A549 (cell line): ENCODE measurements at regions not wholly inside any gene's neighbourhood (a gene's known extent, or its start where the extent isn't known, plus 50 kb on each side); places are given as distances from the start of the nearest gene placed in this dataset.

Source experiments
- ATAC-seq, 2 experiments: fragments of 200-7000 bp in 1 of 2; fragments of >200 bp in 1 of 2; cut with Nextera tagmentation in 1 of 2; cut with Tn5 transposase in 1 of 2; 3 replicates each; pipeline versions ENCODE4 v1.8.0 to v1.9.1; 2018 to 2020; ENCODE audit warnings: mild to moderate bottlenecking in 1 of 2, moderate library complexity in 1 of 2
- CTCF ChIA-PET: fragments of 300-600 bp; sonication (Branson Sonifier 250); formaldehyde crosslinking; extraction: SDS; loops from one replicate; lab custom pipeline; 2021; ENCODE audit warnings: antibody characterized with exemption, inconsistent platforms; lab: Yijun Ruan, JAX
- POLR2A ChIA-PET: fragments of 350-600 bp; formaldehyde crosslinking; extraction: SDS; loops from one replicate; lab custom pipeline; 2021; ENCODE audit warnings: antibody characterized with exemption, inconsistent platforms; lab: Yijun Ruan, JAX
- DNase-seq, 2 experiments: peaks; one replicate each; pipeline versions ENCODE4 v3.0.0 to v3.0.0-alpha.2; 2011 to 2016; ENCODE audit warnings: low read depth in 1 of 2, low spot score in 1 of 2
- FAIRE-seq: peaks from 2 replicates; lab custom pipeline; 2011; peaks lifted over from hg19 to GRCh38; lab: Jason Lieb, UNC
- H3K27ac ChIP-seq, 2 experiments: fragments of >200 bp; sonication (Bioruptor Twin); formaldehyde crosslinking; 3 replicates each; pipeline ENCODE4 v1.5.1; 2016 to 2017
- H3K4me1 ChIP-seq: fragments of >200 bp; sonication (Bioruptor Twin); formaldehyde crosslinking; 3 replicates; pipeline ENCODE4 v1.6.1; 2016
- H3K4me2 ChIP-seq: fragments of >200 bp; sonication (Bioruptor Twin); formaldehyde crosslinking; 3 replicates; pipeline ENCODE4 v1.6.1; 2016
- H3K4me3 ChIP-seq: fragments of >200 bp; sonication (Bioruptor Twin); formaldehyde crosslinking; 3 replicates; pipeline ENCODE4 v1.5.1; 2016
- H3K9me3 ChIP-seq: fragments of >200 bp; sonication (Bioruptor Twin); formaldehyde crosslinking; 3 replicates; pipeline ENCODE4 v1.6.1; 2016
- CBX2 ChIP-seq: fragments of 200-600 bp; sonication (generic); IDR thresholded peaks from 2 replicates; pipeline ENCODE4 v1.6.1; 2016; ENCODE audit warnings: low read depth, mild to moderate bottlenecking, borderline replicate concordance
- CBX8 ChIP-seq: fragments of 200-600 bp; sonication (generic); IDR thresholded peaks from 2 replicates; pipeline ENCODE4 v1.6.1; 2016
- CHD2 ChIP-seq: fragments of 150-350 bp; IDR thresholded peaks from 2 replicates; pipeline ENCODE4 v1.6.1; 2014; ENCODE audit warnings: low read length; ENCODE audit not compliant: partially characterized antibody
- EP300 ChIP-seq, 2 experiments: fragments of >200 bp; sonication (Bioruptor Twin); formaldehyde crosslinking; IDR thresholded peaks; 2 replicates in 1 of 2; 3 replicates in 1 of 2; pipeline ENCODE4 v1.6.1; 2016 to 2017
- FOSB ChIP-seq: fragments of 250-450 bp; sonication (Bioruptor Pico); IDR thresholded peaks from 2 replicates; pipeline ENCODE4 v1.5.0; 2020; ENCODE audit warnings: mild to moderate bottlenecking, moderate library complexity
- FOSL2 ChIP-seq, 2 experiments: fragments of 450-650 bp in 1 of 2; fragments of >200 bp in 1 of 2; sonication (Bioruptor Twin) in 1 of 2; formaldehyde crosslinking; IDR thresholded peaks; 2 replicates each; pipeline versions ENCODE4 v1.5.0 to v1.6.1; 2016 to 2020; ENCODE audit warnings: mild to moderate bottlenecking in 1 of 2, moderate library complexity in 1 of 2
- FOXS1 ChIP-seq: fragments of 250-450 bp; sonication (Bioruptor Pico); IDR thresholded peaks from 2 replicates; pipeline ENCODE4 v1.5.0; 2020; ENCODE audit warnings: mild to moderate bottlenecking, moderate library complexity
- GATA3 ChIP-seq: IDR thresholded peaks from 2 replicates; pipeline ENCODE4 v1.6.1; 2012; ENCODE audit warnings: borderline replicate concordance
- HDAC2 ChIP-seq: fragments of 200-600 bp; sonication (generic); IDR thresholded peaks from 2 replicates; pipeline ENCODE4 v1.6.1; 2016
- HOXA7 ChIP-seq: fragments of 250-450 bp; sonication (Bioruptor Pico); IDR thresholded peaks from 2 replicates; pipeline ENCODE4 v1.5.0; 2020; ENCODE audit warnings: mild to moderate bottlenecking, moderate library complexity
- HOXB13 ChIP-seq: fragments of 250-450 bp; sonication (Bioruptor Pico); IDR thresholded peaks from 2 replicates; pipeline ENCODE4 v1.5.0; 2020; ENCODE audit warnings: low read depth, mild to moderate bottlenecking, moderate library complexity
- KDM1A ChIP-seq: fragments of 200-600 bp; sonication (generic); IDR thresholded peaks from 2 replicates; pipeline ENCODE4 v1.6.1; 2016; ENCODE audit warnings: low read depth, mild to moderate bottlenecking
- KDM5A ChIP-seq: fragments of 200-600 bp; sonication (generic); IDR thresholded peaks from 2 replicates; pipeline ENCODE4 v1.6.1; 2016; ENCODE audit warnings: antibody characterized with exemption, mild to moderate bottlenecking
- MAZ ChIP-seq: fragments of 150-350 bp; IDR thresholded peaks from 2 replicates; pipeline ENCODE4 v1.6.1; 2014; ENCODE audit warnings: antibody characterized with exemption, low read depth, low read length, borderline replicate concordance
- MYC ChIP-seq: IDR thresholded peaks from 2 replicates; pipeline ENCODE4 v1.6.1; 2012; ENCODE audit warnings: mild to moderate bottlenecking, inconsistent platforms, low read length, improper control_type of control experiment, borderline replicate concordance
- NFE2L2 ChIP-seq: fragments of 150-350 bp; conservative IDR thresholded peaks from 2 replicates; pipeline ENCODE4 v1.6.1; 2014; ENCODE audit warnings: low read length
- NPAS2 ChIP-seq: fragments of 250-450 bp; sonication (Bioruptor Pico); IDR thresholded peaks from 2 replicates; pipeline ENCODE4 v1.8.0; 2022; ENCODE audit warnings: mild to moderate bottlenecking, moderate library complexity, borderline replicate concordance
- RAD21 ChIP-seq, 2 experiments: fragments of >200 bp in 1 of 2; sonication (Bioruptor Twin) in 1 of 2; formaldehyde crosslinking in 1 of 2; IDR thresholded peaks in 1 of 2; conservative IDR thresholded peaks in 1 of 2; 2 replicates in 1 of 2; 3 replicates in 1 of 2; pipeline ENCODE4 v1.6.1; 2012 to 2018; ENCODE audit warnings: inconsistent platforms in 1 of 2
- RARB ChIP-seq: fragments of 250-450 bp; sonication (Bioruptor Pico); IDR thresholded peaks from 2 replicates; pipeline ENCODE4 v1.8.0; 2021; ENCODE audit warnings: mild to moderate bottlenecking, moderate library complexity
- RFX5 ChIP-seq: fragments of 450-650 bp; IDR thresholded peaks from 2 replicates; pipeline ENCODE4 v1.7.1; 2014; ENCODE audit warnings: antibody characterized with exemption, mild to moderate bottlenecking, moderate library complexity
- SREBF2 ChIP-seq: fragments of 450-650 bp; IDR thresholded peaks from 2 replicates; pipeline ENCODE4 v1.6.1; 2014; ENCODE audit warnings: mild to moderate bottlenecking, moderate library complexity
- TP53 ChIP-seq: fragments of 250-450 bp; sonication (Bioruptor Pico); IDR thresholded peaks from 2 replicates; pipeline ENCODE4 v1.5.0; 2021; ENCODE audit warnings: mild to moderate bottlenecking, moderate library complexity
- ZFP36 ChIP-seq: fragments of 450-650 bp; IDR thresholded peaks from 2 replicates; pipeline ENCODE4 v1.6.1; 2014; ENCODE audit warnings: borderline replicate concordance; ENCODE audit not compliant: partially characterized antibody
- ZNF302 ChIP-seq: fragments of 250-450 bp; sonication (Bioruptor Pico); IDR thresholded peaks from 2 replicates; pipeline ENCODE4 v1.9.0; 2021; ENCODE audit warnings: inconsistent platforms, mild to moderate bottlenecking, moderate library complexity
- WGBS: methylation state at CpG from one replicate; pipeline ENCODE4 v1.1.6; 2017; ENCODE audit errors: missing lambda C conversion rate; 5-methylcytosine and 5-hydroxymethylcytosine counted together
- TF ChIP-seq, protein P1 (sequence below): fragments of 150-350 bp; IDR thresholded peaks from 2 replicates; pipeline ENCODE4 v1.6.1; 2014; ENCODE audit warnings: low read depth, mild to moderate bottlenecking, low read length
- TF ChIP-seq, protein P2 (sequence below): fragments of >200 bp; sonication (Bioruptor Twin); formaldehyde crosslinking; IDR thresholded peaks from 3 replicates; pipeline ENCODE4 v1.6.1; 2016
- TF ChIP-seq, protein P3 (sequence below): fragments of >200 bp; sonication (Bioruptor Twin); formaldehyde crosslinking; IDR thresholded peaks from 3 replicates; pipeline ENCODE4 v1.5.1; 2016

DNA sequence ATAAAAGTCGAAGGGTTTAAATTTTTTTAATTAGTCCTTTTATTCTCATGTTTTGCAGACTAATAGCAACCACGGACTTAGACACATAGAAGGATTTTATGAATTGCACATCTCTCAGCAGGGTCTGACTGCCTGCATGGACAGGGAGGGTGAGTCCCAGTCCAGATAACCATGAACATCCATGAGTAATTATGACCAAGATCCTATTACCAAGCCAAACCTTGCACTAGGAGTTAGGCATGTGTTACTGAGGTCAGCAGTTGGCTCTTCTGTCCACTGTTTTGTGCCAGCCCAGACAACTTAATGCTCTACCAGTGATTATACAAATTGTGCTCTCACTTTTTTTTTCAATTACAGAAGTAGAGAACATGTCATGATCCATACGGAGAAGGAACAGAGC lies 211.2 kb downstream of the MAFB start (continued):
- TF ChIP-seq NPAS2 (CRISPR knock-in tag), result no peak
- TF ChIP-seq HOXA7 (CRISPR knock-in tag), result no peak

DNA sequence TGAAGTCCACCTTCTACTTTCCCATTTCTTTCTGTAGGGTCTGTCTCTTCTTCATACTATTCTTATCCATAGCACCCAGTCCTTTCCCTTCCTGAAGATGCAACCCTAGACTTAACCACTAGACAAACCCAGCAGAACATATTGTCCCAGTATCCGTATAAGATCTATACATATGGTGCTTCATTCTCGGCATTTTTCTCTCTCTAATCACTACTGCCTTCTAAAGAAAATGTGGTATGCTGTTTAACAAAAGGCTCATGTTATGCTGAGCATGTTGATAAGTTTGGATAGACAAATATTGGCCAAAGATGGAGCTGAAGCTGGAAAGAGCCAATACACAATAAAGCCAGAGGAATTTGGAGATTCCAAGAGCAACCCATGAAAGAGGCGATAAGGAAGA lies 212.6 kb downstream of the MAFB start:
- FAIRE-seq, result peak; percentile 70
- CTCF ChIA-PET, result no interaction called here
- 20% methylated on average over 3 of the region's 3 CpGs for WGBS

DNA sequence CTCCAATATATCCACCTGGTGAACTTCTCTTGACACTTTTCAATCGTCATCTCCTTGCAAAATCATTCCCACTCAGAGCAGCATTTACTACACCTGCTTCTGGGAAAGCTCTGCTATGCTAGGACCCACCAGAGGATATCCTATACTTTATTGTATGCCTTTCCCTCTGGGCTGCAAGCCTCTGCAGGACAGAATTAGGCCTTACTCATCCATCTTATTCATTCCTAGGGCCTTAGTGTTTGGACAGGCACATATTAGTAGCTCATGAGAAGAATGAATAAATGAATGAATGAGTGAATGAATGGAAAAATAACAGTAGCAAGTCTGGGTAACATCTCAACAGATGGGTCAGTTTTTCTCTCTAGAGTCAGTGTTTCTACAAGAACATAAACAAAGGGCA lies 216.1 kb downstream of the MAFB start:
- POLR2A ChIA-PET, result no interaction called here
- ATAC-seq, result no peak

More for the DNA sequence above, 212.6 kb downstream of the MAFB start:
- TF ChIP-seq EP300 (IDR thresholded peaks at IDR 0.05) (no peak), FOXS1 (CRISPR knock-in tag) (no peak), HDAC2 (no peak), MAZ (no peak), SREBF2 (no peak), ZNF302 (CRISPR knock-in tag) (no peak), KDM1A (no peak), NPAS2 (CRISPR knock-in tag) (no peak), HOXA7 (CRISPR knock-in tag) (no peak), RFX5 (no peak), KDM5A (no peak), NFE2L2 (no peak), HOXB13 (CRISPR knock-in tag) (no peak), FOSB (CRISPR knock-in tag) (no peak), RARB (CRISPR knock-in tag) (no peak), CBX2 (no peak)
- TF ChIP-seq, protein P1, sequence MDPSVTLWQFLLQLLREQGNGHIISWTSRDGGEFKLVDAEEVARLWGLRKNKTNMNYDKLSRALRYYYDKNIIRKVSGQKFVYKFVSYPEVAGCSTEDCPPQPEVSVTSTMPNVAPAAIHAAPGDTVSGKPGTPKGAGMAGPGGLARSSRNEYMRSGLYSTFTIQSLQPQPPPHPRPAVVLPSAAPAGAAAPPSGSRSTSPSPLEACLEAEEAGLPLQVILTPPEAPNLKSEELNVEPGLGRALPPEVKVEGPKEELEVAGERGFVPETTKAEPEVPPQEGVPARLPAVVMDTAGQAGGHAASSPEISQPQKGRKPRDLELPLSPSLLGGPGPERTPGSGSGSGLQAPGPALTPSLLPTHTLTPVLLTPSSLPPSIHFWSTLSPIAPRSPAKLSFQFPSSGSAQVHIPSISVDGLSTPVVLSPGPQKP, result no peak
- POLR2A ChIA-PET, result no interaction called here
- no peaks in the 10 kb centered on the region for H3K4me1 ChIP-seq
- ATAC-seq (no peak), DNase-seq (no peak)
- H3K4me3 ChIP-seq, result no peak overlapping the region
- H3K27ac ChIP-seq, result no peak overlapping the region
- no peak overlapping the region for H3K4me2 ChIP-seq
- H3K9me3 ChIP-seq, result no peaks in the 10 kb centered on the region

DNA sequence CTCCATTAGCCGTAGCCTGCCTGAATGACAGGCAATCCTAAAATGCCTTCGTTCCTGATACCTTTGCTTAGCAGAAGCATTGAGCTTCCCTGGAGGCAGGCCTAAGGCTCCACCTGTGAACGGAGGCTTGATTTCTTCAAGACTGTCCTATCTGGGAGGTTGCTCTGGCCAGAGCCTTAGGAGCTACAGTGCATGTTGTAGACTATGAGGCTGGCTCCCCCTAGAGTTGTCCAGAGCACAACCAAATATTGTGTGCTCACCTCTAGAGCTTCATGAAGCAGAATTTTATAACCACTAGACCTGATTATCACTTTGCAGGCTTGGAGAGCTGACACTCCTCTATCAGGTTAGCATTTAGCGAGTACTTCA lies 217.8 kb downstream of the MAFB start:
- ATAC-seq (peak in 1 of 2 experiments; percentile 56; a peak in 1 of 6 replicates), FAIRE-seq (no peak), DNase-seq (peak in 1 of 2 experiments; percentile 18)
- ChIA-PET CTCF (no interaction called here), POLR2A (no interaction called here)
- Histone ChIP-seq H3K4me1 (no peaks in the 10 kb centered on the region), H3K4me2 (no peak overlapping the region), H3K9me3 (no peaks in the 10 kb centered on the region), H3K27ac (no peak overlapping the region), H3K4me3 (no peak overlapping the region)
- TF ChIP-seq HOXA7 (CRISPR knock-in tag), result no peak
- TF ChIP-seq, protein P1, result no peak
- TF ChIP-seq KDM1A, result no peak
- TF ChIP-seq, protein P2, sequence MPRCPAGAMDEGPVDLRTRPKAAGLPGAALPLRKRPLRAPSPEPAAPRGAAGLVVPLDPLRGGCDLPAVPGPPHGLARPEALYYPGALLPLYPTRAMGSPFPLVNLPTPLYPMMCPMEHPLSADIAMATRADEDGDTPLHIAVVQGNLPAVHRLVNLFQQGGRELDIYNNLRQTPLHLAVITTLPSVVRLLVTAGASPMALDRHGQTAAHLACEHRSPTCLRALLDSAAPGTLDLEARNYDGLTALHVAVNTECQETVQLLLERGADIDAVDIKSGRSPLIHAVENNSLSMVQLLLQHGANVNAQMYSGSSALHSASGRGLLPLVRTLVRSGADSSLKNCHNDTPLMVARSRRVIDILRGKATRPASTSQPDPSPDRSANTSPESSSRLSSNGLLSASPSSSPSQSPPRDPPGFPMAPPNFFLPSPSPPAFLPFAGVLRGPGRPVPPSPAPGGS, result no peak
- no peak for TF ChIP-seq CBX2
- TF ChIP-seq, protein P3, sequence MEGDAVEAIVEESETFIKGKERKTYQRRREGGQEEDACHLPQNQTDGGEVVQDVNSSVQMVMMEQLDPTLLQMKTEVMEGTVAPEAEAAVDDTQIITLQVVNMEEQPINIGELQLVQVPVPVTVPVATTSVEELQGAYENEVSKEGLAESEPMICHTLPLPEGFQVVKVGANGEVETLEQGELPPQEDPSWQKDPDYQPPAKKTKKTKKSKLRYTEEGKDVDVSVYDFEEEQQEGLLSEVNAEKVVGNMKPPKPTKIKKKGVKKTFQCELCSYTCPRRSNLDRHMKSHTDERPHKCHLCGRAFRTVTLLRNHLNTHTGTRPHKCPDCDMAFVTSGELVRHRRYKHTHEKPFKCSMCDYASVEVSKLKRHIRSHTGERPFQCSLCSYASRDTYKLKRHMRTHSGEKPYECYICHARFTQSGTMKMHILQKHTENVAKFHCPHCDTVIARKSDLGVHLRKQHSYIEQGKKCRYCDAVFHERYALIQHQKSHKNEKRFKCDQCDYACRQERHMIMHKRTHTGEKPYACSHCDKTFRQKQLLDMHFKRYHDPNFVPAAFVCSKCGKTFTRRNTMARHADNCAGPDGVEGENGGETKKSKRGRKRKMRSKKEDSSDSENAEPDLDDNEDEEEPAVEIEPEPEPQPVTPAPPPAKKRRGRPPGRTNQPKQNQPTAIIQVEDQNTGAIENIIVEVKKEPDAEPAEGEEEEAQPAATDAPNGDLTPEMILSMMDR, result no peak
- TF ChIP-seq RAD21 (conservative IDR thresholded peaks at IDR 0.05 in 1 of 2, IDR thresholded peaks at IDR 0.05 in 1 of 2), result 0 out of 5 replicates have a peak, but pooled peaks of 1 of the 2 experiments have one; percentile 3
- TF ChIP-seq MYC, result no peak
- WGBS, result 20% methylated on average over 4 of the region's 4 CpGs

More for the DNA sequence above, 216.1 kb downstream of the MAFB start:
- FAIRE-seq, result no peak
- Histone ChIP-seq H3K9me3 (no peaks in the 10 kb centered on the region), H3K27ac (no peak overlapping the region), H3K4me3 (no peak overlapping the region), H3K4me1 (no peaks in the 10 kb centered on the region), H3K4me2 (no peak overlapping the region)
- no peak for DNase-seq
- CTCF ChIA-PET, result no interaction called here
- TF ChIP-seq RAD21 (conservative IDR thresholded peaks at IDR 0.05 in 1 of 2, IDR thresholded peaks at IDR 0.05 in 1 of 2), result no peak
- no peak for TF ChIP-seq TP53
- TF ChIP-seq FOSL2 (IDR thresholded peaks at IDR 0.05), result no peak
- no peak for TF ChIP-seq FOSL2 (CRISPR knock-in tag; IDR thresholded peaks at IDR 0.05)
- TF ChIP-seq, protein P1, result no peak
- no peak for TF ChIP-seq CBX8
- no peak for TF ChIP-seq ZFP36
- no peak for TF ChIP-seq CHD2
- TF ChIP-seq NPAS2 (CRISPR knock-in tag), result no peak
- no peak for TF ChIP-seq FOSB (CRISPR knock-in tag)
- no peak for TF ChIP-seq GATA3
- no peak for TF ChIP-seq FOXS1 (CRISPR knock-in tag)
- 3% methylated on average over 1 of the region's 1 CpG for WGBS
